A549 (cell line): ENCODE measurements at regions not wholly inside any gene's neighbourhood (a gene's known extent, or its start where the extent isn't known, plus 50 kb on each side); places are given as distances from the start of the nearest gene placed in this dataset.

Experiments used
- ATAC-seq, 2 experiments: fragments of 200-7000 bp in 1 of 2; fragments of >200 bp in 1 of 2; cut with Nextera tagmentation in 1 of 2; cut with Tn5 transposase in 1 of 2; 3 replicates each; pipeline versions ENCODE4 v1.8.0 to v1.9.1; 2018 to 2020; ENCODE audit warnings: mild to moderate bottlenecking in 1 of 2, moderate library complexity in 1 of 2
- CTCF ChIA-PET: fragments of 300-600 bp; sonication (Branson Sonifier 250); formaldehyde crosslinking; extraction: SDS; loops from one replicate; lab custom pipeline; 2021; ENCODE audit warnings: antibody characterized with exemption, inconsistent platforms; lab: Yijun Ruan, JAX
- POLR2A ChIA-PET: fragments of 350-600 bp; formaldehyde crosslinking; extraction: SDS; loops from one replicate; lab custom pipeline; 2021; ENCODE audit warnings: antibody characterized with exemption, inconsistent platforms; lab: Yijun Ruan, JAX
- DNase-seq, 2 experiments: peaks; one replicate each; pipeline versions ENCODE4 v3.0.0 to v3.0.0-alpha.2; 2011 to 2016; ENCODE audit warnings: low read depth in 1 of 2, low spot score in 1 of 2
- FAIRE-seq: peaks from 2 replicates; lab custom pipeline; 2011; peaks lifted over from hg19 to GRCh38; lab: Jason Lieb, UNC
- H3K27ac ChIP-seq, 2 experiments: fragments of >200 bp; sonication (Bioruptor Twin); formaldehyde crosslinking; 3 replicates each; pipeline ENCODE4 v1.5.1; 2016 to 2017
- H3K4me1 ChIP-seq: fragments of >200 bp; sonication (Bioruptor Twin); formaldehyde crosslinking; 3 replicates; pipeline ENCODE4 v1.6.1; 2016
- H3K4me2 ChIP-seq: fragments of >200 bp; sonication (Bioruptor Twin); formaldehyde crosslinking; 3 replicates; pipeline ENCODE4 v1.6.1; 2016
- H3K4me3 ChIP-seq: fragments of >200 bp; sonication (Bioruptor Twin); formaldehyde crosslinking; 3 replicates; pipeline ENCODE4 v1.5.1; 2016
- H3K9me3 ChIP-seq: fragments of >200 bp; sonication (Bioruptor Twin); formaldehyde crosslinking; 3 replicates; pipeline ENCODE4 v1.6.1; 2016
- ATOH8 ChIP-seq: fragments of 250-450 bp; sonication (Bioruptor Pico); IDR thresholded peaks from 2 replicates; pipeline ENCODE4 v1.5.0; 2020; ENCODE audit warnings: low read depth, mild to moderate bottlenecking, moderate library complexity
- BCL3 ChIP-seq: fragments of >200 bp; sonication (Bioruptor Twin); formaldehyde crosslinking; IDR thresholded peaks from 3 replicates; pipeline ENCODE4 v1.6.1; 2016
- CEBPB ChIP-seq, 2 experiments: fragments of >200 bp in 1 of 2; sonication (Bioruptor Twin) in 1 of 2; formaldehyde crosslinking in 1 of 2; IDR thresholded peaks; 2 replicates each; pipeline ENCODE4 v1.6.1; 2012 to 2016
- CHD2 ChIP-seq: fragments of 150-350 bp; IDR thresholded peaks from 2 replicates; pipeline ENCODE4 v1.6.1; 2014; ENCODE audit warnings: low read length; ENCODE audit not compliant: partially characterized antibody
- CHD4 ChIP-seq: fragments of 200-600 bp; sonication (generic); IDR thresholded peaks from 2 replicates; pipeline ENCODE4 v1.6.1; 2016; ENCODE audit warnings: antibody characterized with exemption, mild to moderate bottlenecking, borderline replicate concordance
- E2F6 ChIP-seq: IDR thresholded peaks from 2 replicates; pipeline ENCODE4 v1.6.1; 2012; ENCODE audit warnings: low read depth, borderline replicate concordance
- EHF ChIP-seq: fragments of 250-450 bp; sonication (Bioruptor Pico); IDR thresholded peaks from 2 replicates; pipeline ENCODE4 v1.5.0; 2020; ENCODE audit warnings: mild to moderate bottlenecking
- EP300 ChIP-seq, 2 experiments: fragments of >200 bp; sonication (Bioruptor Twin); formaldehyde crosslinking; IDR thresholded peaks; 2 replicates in 1 of 2; 3 replicates in 1 of 2; pipeline ENCODE4 v1.6.1; 2016 to 2017
- FOSL2 ChIP-seq, 2 experiments: fragments of 450-650 bp in 1 of 2; fragments of >200 bp in 1 of 2; sonication (Bioruptor Twin) in 1 of 2; formaldehyde crosslinking; IDR thresholded peaks; 2 replicates each; pipeline versions ENCODE4 v1.5.0 to v1.6.1; 2016 to 2020; ENCODE audit warnings: mild to moderate bottlenecking in 1 of 2, moderate library complexity in 1 of 2
- FOXS1 ChIP-seq: fragments of 250-450 bp; sonication (Bioruptor Pico); IDR thresholded peaks from 2 replicates; pipeline ENCODE4 v1.5.0; 2020; ENCODE audit warnings: mild to moderate bottlenecking, moderate library complexity
- GATA3 ChIP-seq: IDR thresholded peaks from 2 replicates; pipeline ENCODE4 v1.6.1; 2012; ENCODE audit warnings: borderline replicate concordance
- HES2 ChIP-seq: fragments of >200 bp; sonication (Bioruptor Twin); formaldehyde crosslinking; IDR thresholded peaks from 2 replicates; pipeline ENCODE4 v1.6.1; 2016
- HEYL ChIP-seq: fragments of 250-450 bp; sonication (Bioruptor Pico); IDR thresholded peaks from 2 replicates; pipeline ENCODE4 v1.8.0; 2021; ENCODE audit warnings: mild to moderate bottlenecking, moderate library complexity
- HOXB13 ChIP-seq: fragments of 250-450 bp; sonication (Bioruptor Pico); IDR thresholded peaks from 2 replicates; pipeline ENCODE4 v1.5.0; 2020; ENCODE audit warnings: low read depth, mild to moderate bottlenecking, moderate library complexity
- JUN ChIP-seq, 2 experiments: fragments of >200 bp; sonication (Bioruptor Twin); formaldehyde crosslinking; IDR thresholded peaks; 2 replicates in 1 of 2; 3 replicates in 1 of 2; pipeline ENCODE4 v1.6.1; 2016 to 2017
- MAFK ChIP-seq: fragments of 450-650 bp; IDR thresholded peaks from 2 replicates; pipeline ENCODE4 v1.6.1; 2014; ENCODE audit not compliant: partially characterized antibody
- MAX ChIP-seq: IDR thresholded peaks from 2 replicates; pipeline ENCODE4 v1.6.1; 2012
- PHF8 ChIP-seq: fragments of 200-600 bp; sonication (generic); IDR thresholded peaks from 2 replicates; pipeline ENCODE4 v1.6.1; 2016; ENCODE audit warnings: low read depth, mild to moderate bottlenecking, antibody characterized with exemption, moderate library complexity, borderline replicate concordance
- POLR2A ChIP-seq: IDR thresholded peaks from 2 replicates; pipeline ENCODE4 v1.6.1; 2012; ENCODE audit warnings: mild to moderate bottlenecking, low read length
- POLR2AphosphoS2 ChIP-seq: conservative IDR thresholded peaks from 2 replicates; pipeline ENCODE4 v1.6.1; 2012; ENCODE audit warnings: low read length, improper control_type of control experiment, inconsistent platforms
- RAD21 ChIP-seq, 2 experiments: fragments of >200 bp in 1 of 2; sonication (Bioruptor Twin) in 1 of 2; formaldehyde crosslinking in 1 of 2; IDR thresholded peaks in 1 of 2; conservative IDR thresholded peaks in 1 of 2; 2 replicates in 1 of 2; 3 replicates in 1 of 2; pipeline ENCODE4 v1.6.1; 2012 to 2018; ENCODE audit warnings: inconsistent platforms in 1 of 2
- RARB ChIP-seq: fragments of 250-450 bp; sonication (Bioruptor Pico); IDR thresholded peaks from 2 replicates; pipeline ENCODE4 v1.8.0; 2021; ENCODE audit warnings: mild to moderate bottlenecking, moderate library complexity
- SREBF2 ChIP-seq: fragments of 450-650 bp; IDR thresholded peaks from 2 replicates; pipeline ENCODE4 v1.6.1; 2014; ENCODE audit warnings: mild to moderate bottlenecking, moderate library complexity
- TFCP2L1 ChIP-seq: fragments of 250-450 bp; sonication (Bioruptor Pico); IDR thresholded peaks from 2 replicates; pipeline ENCODE4 v1.5.0; 2021; ENCODE audit warnings: mild to moderate bottlenecking
- TP53 ChIP-seq: fragments of 250-450 bp; sonication (Bioruptor Pico); IDR thresholded peaks from 2 replicates; pipeline ENCODE4 v1.5.0; 2021; ENCODE audit warnings: mild to moderate bottlenecking, moderate library complexity
- ZFP36 ChIP-seq: fragments of 450-650 bp; IDR thresholded peaks from 2 replicates; pipeline ENCODE4 v1.6.1; 2014; ENCODE audit warnings: borderline replicate concordance; ENCODE audit not compliant: partially characterized antibody
- ZNF302 ChIP-seq: fragments of 250-450 bp; sonication (Bioruptor Pico); IDR thresholded peaks from 2 replicates; pipeline ENCODE4 v1.9.0; 2021; ENCODE audit warnings: inconsistent platforms, mild to moderate bottlenecking, moderate library complexity
- WGBS: methylation state at CpG from one replicate; pipeline ENCODE4 v1.1.6; 2017; ENCODE audit errors: missing lambda C conversion rate; 5-methylcytosine and 5-hydroxymethylcytosine counted together

- TF ChIP-seq PHF8 (no peak), HOXB13 (no peak), TP53 (CRISPR knock-in tag) (no peak), EHF (CRISPR knock-in tag) (no peak), E2F6 (no peak), JUN (IDR thresholded peaks at IDR 0.05) (no peak), TFCP2L1 (CRISPR knock-in tag) (no peak), GATA3 (no peak), BCL3 (no peak), HES2 (no peak), CHD4 (no peak)
- TF ChIP-seq, all 56 proteins: peak for 0
Observed at GRCh38 chr6:159577564-159577963, 115.5 kb downstream of the SOD2 start (continued).

- CTCF ChIA-PET = interaction anchor here (1.0 kb wide), 1 partner anchor 28 kb away, joined by 4 read pairs; no protein-coding TSS in a partner anchor
Observed at GRCh38 chr6:159572439-159573110, 120.5 kb downstream of the SOD2 start.

More at GRCh38 chr6:159572439-159573110, 120.5 kb downstream of the SOD2 start:
- FAIRE-seq = no peak
- no peak for ATAC-seq
- DNase-seq = no peak
- 22% methylated on average over 9 of the region's 12 CpGs for WGBS
- H3K4me1 ChIP-seq = no peaks in the 10 kb centered on the region
- H3K4me2 ChIP-seq = no peak overlapping the region
- no peak overlapping the region for H3K27ac ChIP-seq
- POLR2A ChIA-PET = no interaction called here
- TF ChIP-seq MAFK (no peak), FOSL2 (IDR thresholded peaks at IDR 0.05) (no peak), FOSL2 (CRISPR knock-in tag; IDR thresholded peaks at IDR 0.05) (no peak), RARB (CRISPR knock-in tag) (no peak), ZNF302 (CRISPR knock-in tag) (no peak), CHD2 (no peak), ATOH8 (no peak), E2F6 (no peak), SREBF2 (no peak), CEBPB (IDR thresholded peaks at IDR 0.05) (no peak), MAX (no peak), POLR2AphosphoS2 (no peak), HEYL (no peak), RAD21 (conservative IDR thresholded peaks at IDR 0.05 in 1 of 2, IDR thresholded peaks at IDR 0.05 in 1 of 2) (no peak), FOXS1 (CRISPR knock-in tag) (no peak), PHF8 (no peak), EP300 (IDR thresholded peaks at IDR 0.05) (no peak), POLR2A (no peak), GATA3 (no peak), ZFP36 (no peak)
- peaks cover 3% of the 10 kb centered on the region; the same call in 1 of the 3 replicates for H3K9me3 ChIP-seq
- H3K4me3 ChIP-seq = no peak overlapping the region
